ENCODE measurements at regions not wholly inside any gene's neighbourhood (a gene's known extent, or its start where the extent isn't known, plus 50 kb on each side); places are given as distances from the start of the nearest gene placed in this dataset.

GRCh38 chr3:83928903-83929302 lies 1029.9 kb upstream of the CADM2 start:
- no peak for TF ChIP-seq CTCF (conservative IDR thresholded peaks at IDR 0.05; ENCODE audit: low read depth, low read length)
- no peak overlapping the region for H3K4me3 ChIP-seq (IDR thresholded peaks at IDR 0.05; ENCODE audit: insufficient read depth, low read depth, low read length)
- no peaks in the 10 kb centered on the region for H4K20me1 ChIP-seq (ENCODE audit: insufficient read depth)
- no peaks in the 10 kb centered on the region for H3K36me3 ChIP-seq (ENCODE audit: insufficient read depth)
- no peaks in the 10 kb centered on the region for H3K4me1 ChIP-seq (ENCODE audit: low read depth, poor library complexity, severe bottlenecking)
- H3K79me2 ChIP-seq (ENCODE audit: insufficient read depth, low read depth): no peaks in the 10 kb centered on the region
- H3K9ac ChIP-seq: no peak overlapping the region
- H3K4me2 ChIP-seq: no peak overlapping the region
- H3K27me3 ChIP-seq (ENCODE audit: insufficient read depth, low read depth): no peaks in the 10 kb centered on the region
- no peak overlapping the region for H3K27ac ChIP-seq
- no peak overlapping the region for H2AFZ ChIP-seq (ENCODE audit: low read depth)

GRCh38 chr3:83934192-83935021 lies 1024.4 kb upstream of the CADM2 start:
- Histone ChIP-seq H3K4me3 (IDR thresholded peaks at IDR 0.05; ENCODE audit: insufficient read depth, low read depth, low read length) (no peak overlapping the region), H3K27ac (no peak overlapping the region), H2AFZ (ENCODE audit: low read depth) (no peak overlapping the region), H3K4me2 (no peak overlapping the region), H3K79me2 (ENCODE audit: insufficient read depth, low read depth) (no peaks in the 10 kb centered on the region), H3K4me1 (ENCODE audit: low read depth, poor library complexity, severe bottlenecking) (no peaks in the 10 kb centered on the region), H3K36me3 (ENCODE audit: insufficient read depth) (no peaks in the 10 kb centered on the region), H3K27me3 (ENCODE audit: insufficient read depth, low read depth) (no peaks in the 10 kb centered on the region), H4K20me1 (ENCODE audit: insufficient read depth) (no peaks in the 10 kb centered on the region), H3K9ac (no peak overlapping the region)
- no peak for TF ChIP-seq CTCF (conservative IDR thresholded peaks at IDR 0.05; ENCODE audit: low read depth, low read length)

- no peak overlapping the region for H3K27ac ChIP-seq
- no peaks in the 10 kb centered on the region for H3K4me1 ChIP-seq (ENCODE audit: low read depth, poor library complexity, severe bottlenecking)
- H4K20me1 ChIP-seq (ENCODE audit: insufficient read depth): no peaks in the 10 kb centered on the region
- H2AFZ ChIP-seq (ENCODE audit: low read depth): no peak overlapping the region
- H3K27me3 ChIP-seq (ENCODE audit: insufficient read depth, low read depth): no peaks in the 10 kb centered on the region
- H3K4me3 ChIP-seq (IDR thresholded peaks at IDR 0.05; ENCODE audit: insufficient read depth, low read depth, low read length): no peak overlapping the region
- no peaks in the 10 kb centered on the region for H3K36me3 ChIP-seq (ENCODE audit: insufficient read depth)
- H3K9ac ChIP-seq: no peak overlapping the region
- H3K79me2 ChIP-seq (ENCODE audit: insufficient read depth, low read depth): no peaks in the 10 kb centered on the region
- TF ChIP-seq CTCF (conservative IDR thresholded peaks at IDR 0.05; ENCODE audit: low read depth, low read length): no peak
- H3K4me2 ChIP-seq: no peak overlapping the region
Observed at GRCh38 chr3:83938491-83938890, 1020.3 kb upstream of the CADM2 start.

- H2AFZ ChIP-seq (ENCODE audit: low read depth): no peak overlapping the region
- no peak for TF ChIP-seq CTCF (conservative IDR thresholded peaks at IDR 0.05; ENCODE audit: low read depth, low read length)
- H3K4me3 ChIP-seq (IDR thresholded peaks at IDR 0.05; ENCODE audit: insufficient read depth, low read depth, low read length): no peak overlapping the region
- no peak overlapping the region for H3K27ac ChIP-seq
- H3K4me2 ChIP-seq: no peak overlapping the region
- no peaks in the 10 kb centered on the region for H3K27me3 ChIP-seq (ENCODE audit: insufficient read depth, low read depth)
- H4K20me1 ChIP-seq (ENCODE audit: insufficient read depth): no peaks in the 10 kb centered on the region
- no peaks in the 10 kb centered on the region for H3K79me2 ChIP-seq (ENCODE audit: insufficient read depth, low read depth)
- no peaks in the 10 kb centered on the region for H3K36me3 ChIP-seq (ENCODE audit: insufficient read depth)
- no peak overlapping the region for H3K9ac ChIP-seq
- no peaks in the 10 kb centered on the region for H3K4me1 ChIP-seq (ENCODE audit: low read depth, poor library complexity, severe bottlenecking)
Observed at GRCh38 chr3:83941990-83942745, 1016.6 kb upstream of the CADM2 start.
